Transverse colon (tissue), 4 donors: ENCODE measurements at regions not wholly inside any gene's neighbourhood (a gene's known extent, or its start where the extent isn't known, plus 50 kb on each side); places are given as distances from the start of the nearest gene placed in this dataset.

ENCODE experiments used
- DNase-seq: peaks from one replicate; pipeline ENCODE4 v3.0.0-alpha.2; 2019
- H3K27ac ChIP-seq, 4 donors: fragments of 200-600 bp; sonication (generic); 2 replicates each; pipeline ENCODE4 v1.5.1; 2016 to 2018; ENCODE audit warnings: inconsistent platforms in 4 of 4
- H3K27me3 ChIP-seq: fragments of 200-600 bp; sonication (generic); 2 replicates; pipeline ENCODE4 v1.5.1; 2017; ENCODE audit warnings: inconsistent platforms
- H3K36me3 ChIP-seq, 4 donors: fragments of 200-600 bp; sonication (generic); 2 replicates each; pipeline ENCODE4 v1.5.1; 2017 to 2019; ENCODE audit warnings: inconsistent platforms in 4 of 4
- H3K4me1 ChIP-seq, 4 donors: fragments of 200-600 bp; sonication (generic); 2 replicates each; pipeline ENCODE4 v1.5.1; 2017 to 2020; ENCODE audit warnings: inconsistent platforms in 4 of 4
- H3K4me3 ChIP-seq, 4 donors: fragments of 200-600 bp; sonication (generic); 1 replicate in 1 of 4; 2 replicates in 3 of 4; pipeline versions ENCODE4 v1.5.1 to v1.6.1; 2017 to 2019; ENCODE audit warnings: inconsistent platforms in 4 of 4
- H3K9me3 ChIP-seq, 2 donors: fragments of 200-600 bp; sonication (generic); 2 replicates each; pipeline ENCODE4 v1.5.1; 2017 to 2019; ENCODE audit warnings: inconsistent platforms in 2 of 2
- CTCF ChIP-seq, 5 experiments: fragments of 200-600 bp in 3 of 5; fragments of 450-650 bp in 2 of 5; sonication (generic) in 3 of 5; IDR thresholded peaks; 1 replicate in 2 of 5; 2 replicates in 3 of 5; pipeline ENCODE4 v1.5.1; 2016 to 2017; ENCODE audit warnings: antibody characterized with exemption in 5 of 5, inconsistent platforms in 3 of 5, mild to moderate bottlenecking in 2 of 5, moderate library complexity in 1 of 5
- EP300 ChIP-seq: sonication (generic); formaldehyde crosslinking; IDR thresholded peaks from one replicate; pipeline ENCODE4 v1.6.1; 2017; ENCODE audit warnings: antibody characterized with exemption, low read depth
- POLR2A ChIP-seq: fragments of 450-650 bp; IDR thresholded peaks from one replicate; pipeline ENCODE4 v1.6.1; 2016; ENCODE audit warnings: antibody characterized with exemption, mild to moderate bottlenecking, moderate library complexity
- POLR2AphosphoS5 ChIP-seq, 3 donors: sonication (generic); formaldehyde crosslinking; IDR thresholded peaks; one replicate each; pipeline ENCODE4 v1.6.1; 2016; ENCODE audit warnings: antibody characterized with exemption in 3 of 3
- WGBS, 2 donors: methylation state at CpG; one replicate each; pipeline ENCODE4 v1.1.5; 2018; ENCODE audit warnings: low coverage in 1 of 2; 5-methylcytosine and 5-hydroxymethylcytosine counted together
- in situ Hi-C, 4 donors: fragments of 200-750 bp; cut with MboI; loops; one replicate each; pipeline versions ENCODE4 v1.15.0 to v1.15.1; 2017; ENCODE audit warnings: low sequenced_read_pairs in 3 of 4, low pct_ligation_motif_present in 1 of 4, low pct_unique_long_range_greater_than_20kb in 1 of 4
- intact Hi-C: fragments of 100-400 bp; cut with DNase I; formaldehyde crosslinking; loops from one replicate; pipeline ENCODE4 v1.15.1; 2023; ENCODE audit warnings: low total_unique reads

DNA sequence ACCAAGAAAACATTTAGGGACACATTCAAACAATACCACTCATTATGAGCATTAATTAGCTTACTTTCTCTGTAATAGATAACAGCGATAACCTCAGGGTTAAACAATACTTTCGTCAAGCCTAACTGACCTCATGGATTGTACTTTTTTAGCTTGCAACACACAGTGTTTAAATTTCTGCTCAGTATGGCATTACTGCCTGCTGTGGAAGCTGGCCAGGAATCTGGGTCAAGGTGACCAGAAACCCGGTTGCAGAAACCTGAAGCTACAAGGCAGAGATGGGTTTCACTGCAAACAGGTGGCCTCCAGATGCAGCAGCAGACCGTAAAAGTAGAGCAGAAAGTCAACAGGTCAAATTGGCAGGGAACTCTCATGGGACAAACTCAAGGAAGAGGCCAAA is 123.8 kb upstream of the FHL2 start:
- no peak for DNase-seq
- intact Hi-C loops (no loop called here), in situ Hi-C loops (loop anchor here in 1 of 4 donors (10.0 kb wide), 1 partner anchor 148 kb away; no protein-coding TSS in a partner anchor)
- 53 to 79% methylated on average over 3 to 4 of the region's 4 CpGs for WGBS, 2 donors
- Histone ChIP-seq H3K9me3 (no peaks in the 10 kb centered on the region), H3K4me1 (peaks cover 0 to 10% (median 4%) of the 10 kb centered on the region in 4 donors), H3K27ac (no peak overlapping the region), H3K36me3 (no peaks in the 10 kb centered on the region), H3K4me3 (no peak overlapping the region), H3K27me3 (no peaks in the 10 kb centered on the region)
- TF ChIP-seq EP300: no peak
- no peak for TF ChIP-seq POLR2AphosphoS5 (IDR thresholded peaks at IDR 0.05)
- TF ChIP-seq POLR2A: no peak
- TF ChIP-seq CTCF (IDR thresholded peaks at IDR 0.05): no peak

- no peaks in the 10 kb centered on the region for H3K9me3 ChIP-seq
- no peak overlapping the region for H3K27ac ChIP-seq
- TF ChIP-seq POLR2AphosphoS5 (IDR thresholded peaks at IDR 0.05) (no peak), EP300 (no peak), POLR2A (no peak), CTCF (IDR thresholded peaks at IDR 0.05) (no peak)
- no peaks in the 10 kb centered on the region for H3K36me3 ChIP-seq
- 76 to 78% methylated on average over 2 to 6 of the region's 6 CpGs for WGBS, 2 donors
- intact Hi-C loops (loop anchor here (2.0 kb wide), 1 partner anchor 151 kb away; no protein-coding TSS in a partner anchor), in situ Hi-C loops (loop anchor here in 1 of 4 donors (10.0 kb wide), 1 partner anchor 147 kb away; no protein-coding TSS in a partner anchor)
- H3K27me3 ChIP-seq: no peaks in the 10 kb centered on the region
- no peak for DNase-seq
- H3K4me1 ChIP-seq: peaks cover 0 to 20% (median 7%) of the 10 kb centered on the region in 4 donors
- H3K4me3 ChIP-seq: no peak overlapping the region
These were observed 122.8 kb upstream of the FHL2 start for GRCh38 chr2:105521616-105522015.

- intact Hi-C loops: loop anchor here (2.0 kb wide), 1 partner anchor 150 kb away; no protein-coding TSS in a partner anchor
- no peak for DNase-seq
These were observed 122.3 kb upstream of the FHL2 start for GRCh38 chr2:105521176-105521575.

GRCh38 chr2:105519516-105519915 is 120.7 kb upstream of the FHL2 start:
- intact Hi-C loops: no loop called here
- in situ Hi-C loops: loop anchor here in 2 of 4 donors (5.0 kb wide), 1 partner anchor 147 kb away; no protein-coding TSS in a partner anchor
- no peak for DNase-seq

More at GRCh38 chr2:105521176-105521575, 122.3 kb upstream of the FHL2 start:
- TF ChIP-seq EP300 (no peak), CTCF (IDR thresholded peaks at IDR 0.05) (peak; percentile 53 to 79 (median 62))
- WGBS, 2 donors: 6 to 7% methylated on average over 1 of the region's 1 CpG
- Histone ChIP-seq H3K9me3 (no peaks in the 10 kb centered on the region), H3K27me3 (no peaks in the 10 kb centered on the region), H3K36me3 (no peaks in the 10 kb centered on the region), H3K27ac (no peak overlapping the region), H3K4me3 (no peak overlapping the region), H3K4me1 (peaks cover 0 to 20% (median 7%) of the 10 kb centered on the region in 4 donors)
- in situ Hi-C loops: loop anchor here in 1 of 4 donors (10.0 kb wide), 1 partner anchor 146 kb away; no protein-coding TSS in a partner anchor

More at GRCh38 chr2:105519516-105519915, 120.7 kb upstream of the FHL2 start:
- 72 to 74% methylated on average over 3 of the region's 3 CpGs for WGBS, 2 donors
- H3K27ac ChIP-seq: no peak overlapping the region
- H3K4me1 ChIP-seq: peaks cover 0 to 20% (median 7%) of the 10 kb centered on the region in 4 donors
- H3K4me3 ChIP-seq: no peak overlapping the region
- no peaks in the 10 kb centered on the region for H3K9me3 ChIP-seq
- no peaks in the 10 kb centered on the region for H3K27me3 ChIP-seq
- TF ChIP-seq POLR2AphosphoS5 (IDR thresholded peaks at IDR 0.05) (no peak), POLR2A (no peak), CTCF (IDR thresholded peaks at IDR 0.05) (no peak), EP300 (no peak)
- no peaks in the 10 kb centered on the region for H3K36me3 ChIP-seq
